ENCODE measurements at regions not wholly inside any gene's neighbourhood (a gene's known extent, or its start where the extent isn't known, plus 50 kb on each side); places are given as distances from the start of the nearest gene placed in this dataset.
A peak's percentile ranks its signal among the peaks of the same experiment; 100 is the strongest.

DNA sequence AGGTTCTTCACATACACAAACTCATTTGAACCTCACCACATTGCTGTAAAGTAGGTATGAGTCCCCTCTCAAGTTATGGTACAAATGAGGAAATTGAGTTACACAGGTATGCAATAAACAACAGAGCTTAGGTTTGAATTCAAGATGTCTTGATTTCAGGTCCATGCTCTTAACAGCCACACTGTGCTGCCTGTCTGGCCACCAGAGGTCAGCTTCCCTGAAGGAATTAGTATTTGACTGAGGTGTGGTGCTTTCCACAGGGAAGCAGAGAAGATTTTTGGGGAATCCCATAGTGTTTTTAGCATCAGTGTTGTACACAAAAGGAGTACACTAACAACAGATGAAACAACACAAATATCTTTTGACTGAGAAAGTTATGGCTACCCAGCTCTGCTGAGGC, 94.4 kb upstream of the ITGA1 start:
- TF ChIP-seq POLR2AphosphoS5 (IDR thresholded peaks at IDR 0.05) (no peak), POLR2A (IDR thresholded peaks at IDR 0.05) (no peak), EP300 (IDR thresholded peaks at IDR 0.05) (no peak)
- TF ChIP-seq, protein P1, sequence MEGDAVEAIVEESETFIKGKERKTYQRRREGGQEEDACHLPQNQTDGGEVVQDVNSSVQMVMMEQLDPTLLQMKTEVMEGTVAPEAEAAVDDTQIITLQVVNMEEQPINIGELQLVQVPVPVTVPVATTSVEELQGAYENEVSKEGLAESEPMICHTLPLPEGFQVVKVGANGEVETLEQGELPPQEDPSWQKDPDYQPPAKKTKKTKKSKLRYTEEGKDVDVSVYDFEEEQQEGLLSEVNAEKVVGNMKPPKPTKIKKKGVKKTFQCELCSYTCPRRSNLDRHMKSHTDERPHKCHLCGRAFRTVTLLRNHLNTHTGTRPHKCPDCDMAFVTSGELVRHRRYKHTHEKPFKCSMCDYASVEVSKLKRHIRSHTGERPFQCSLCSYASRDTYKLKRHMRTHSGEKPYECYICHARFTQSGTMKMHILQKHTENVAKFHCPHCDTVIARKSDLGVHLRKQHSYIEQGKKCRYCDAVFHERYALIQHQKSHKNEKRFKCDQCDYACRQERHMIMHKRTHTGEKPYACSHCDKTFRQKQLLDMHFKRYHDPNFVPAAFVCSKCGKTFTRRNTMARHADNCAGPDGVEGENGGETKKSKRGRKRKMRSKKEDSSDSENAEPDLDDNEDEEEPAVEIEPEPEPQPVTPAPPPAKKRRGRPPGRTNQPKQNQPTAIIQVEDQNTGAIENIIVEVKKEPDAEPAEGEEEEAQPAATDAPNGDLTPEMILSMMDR (IDR thresholded peaks at IDR 0.05) = peak in 1 of 2 donors; percentile 42
